Nucleus accumbens (tissue), 56 donors: ENCODE measurements at regions not wholly inside any gene's neighbourhood (a gene's known extent, or its start where the extent isn't known, plus 50 kb on each side); places are given as distances from the start of the nearest gene placed in this dataset.

Source experiments
- DNase-seq, 56 donors: peaks; one replicate each; lab custom pipeline; 2025; lab: John Stamatoyannopoulos, UW

GRCh38 chr1:68938051-68938666, 441.3 kb upstream of the DEPDC1 start:
- DNase-seq, result peak in 9 of 56 donors; percentile 7 to 64 (median 19)

GRCh38 chr1:68950036-68950435, 453.2 kb upstream of the DEPDC1 start:
- no peak for DNase-seq

- DNase-seq, result no peak
Observed at GRCh38 chr1:68953311-68953710, 456.4 kb upstream of the DEPDC1 start.

GRCh38 chr1:68954841-68955240, 458.0 kb upstream of the DEPDC1 start:
- DNase-seq, result no peak

GRCh38 chr1:68955424-68955823, 458.5 kb upstream of the DEPDC1 start:
- DNase-seq, result no peak

GRCh38 chr1:68958958-68959357, 462.1 kb upstream of the DEPDC1 start:
- no peak for DNase-seq

GRCh38 chr1:68959461-68960030, 462.7 kb upstream of the DEPDC1 start:
- no peak for DNase-seq

GRCh38 chr1:68961143-68961542, 464.3 kb upstream of the DEPDC1 start:
- no peak for DNase-seq

- no peak for DNase-seq
Observed at GRCh38 chr1:68963353-68963752, 466.5 kb upstream of the DEPDC1 start.

- no peak for DNase-seq
Observed at GRCh38 chr1:68969441-68969840, 472.6 kb upstream of the DEPDC1 start.

GRCh38 chr1:68970571-68970970, 473.7 kb upstream of the DEPDC1 start:
- no peak for DNase-seq

GRCh38 chr1:68973459-68974244, 476.8 kb upstream of the DEPDC1 start:
- no peak for DNase-seq

GRCh38 chr1:68974447-68974846, 477.6 kb upstream of the DEPDC1 start:
- DNase-seq, result peak in 1 of 56 donors; percentile 25

- DNase-seq, result peak in 6 of 56 donors; percentile 4 to 21 (median 14)
Observed at GRCh38 chr1:68975212-68975933, 478.5 kb upstream of the DEPDC1 start.

- peak in 3 of 56 donors; percentile 5 to 28 (median 20) for DNase-seq
Observed at GRCh38 chr1:68976916-68977610, 480.2 kb upstream of the DEPDC1 start.

GRCh38 chr1:68979891-68980290, 483.0 kb upstream of the DEPDC1 start:
- no peak for DNase-seq

GRCh38 chr1:68984289-68984688, 487.4 kb upstream of the DEPDC1 start:
- DNase-seq, result peak in 2 of 56 donors; percentile 11 to 39

GRCh38 chr1:68994096-68994495, 497.2 kb upstream of the DEPDC1 start:
- no peak for DNase-seq

- DNase-seq, result no peak
Observed at GRCh38 chr1:69016468-69016867, 519.6 kb upstream of the DEPDC1 start.

- no peak for DNase-seq
Observed at GRCh38 chr1:69029649-69030048, 532.8 kb upstream of the DEPDC1 start.
